ENCODE measurements at regions not wholly inside any gene's neighbourhood (a gene's known extent, or its start where the extent isn't known, plus 50 kb on each side); places are given as distances from the start of the nearest gene placed in this dataset.
"Not testable (repeated sequence)": the region's sequence is repeated elsewhere in the genome, so short reads cannot be mapped to it uniquely, and the experiment has no call there.

DNA sequence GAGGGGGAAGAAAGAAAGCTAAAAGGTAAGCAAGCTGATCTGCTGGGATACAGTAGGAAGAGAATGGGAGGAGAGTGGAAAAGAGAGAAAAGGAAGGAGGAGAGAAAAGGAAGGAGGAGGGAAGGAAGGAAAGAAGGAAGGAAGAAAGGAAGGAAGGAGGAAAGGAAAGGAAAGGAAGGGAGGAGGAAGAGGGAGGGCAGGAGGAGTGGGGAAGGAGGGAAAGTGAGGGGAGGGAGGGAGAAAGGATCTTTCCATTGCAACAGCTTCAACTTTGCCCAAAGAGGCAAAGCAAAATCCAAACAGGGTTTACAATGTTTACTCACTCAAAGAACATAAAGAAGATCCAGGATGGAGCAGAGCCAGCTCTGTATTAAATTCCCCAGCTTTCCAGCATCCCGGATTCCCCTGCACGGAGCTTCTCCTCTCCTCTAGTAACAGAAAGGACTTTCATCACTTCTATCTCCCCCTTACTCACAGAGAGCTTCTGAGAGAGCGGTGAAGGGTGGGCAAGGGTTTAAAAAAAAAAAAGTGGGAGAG lies 494.2 kb upstream of the PROK2 start:
- DNase-seq = no peak
- intact Hi-C loops (cut with DNase I) = no loop called here

DNA sequence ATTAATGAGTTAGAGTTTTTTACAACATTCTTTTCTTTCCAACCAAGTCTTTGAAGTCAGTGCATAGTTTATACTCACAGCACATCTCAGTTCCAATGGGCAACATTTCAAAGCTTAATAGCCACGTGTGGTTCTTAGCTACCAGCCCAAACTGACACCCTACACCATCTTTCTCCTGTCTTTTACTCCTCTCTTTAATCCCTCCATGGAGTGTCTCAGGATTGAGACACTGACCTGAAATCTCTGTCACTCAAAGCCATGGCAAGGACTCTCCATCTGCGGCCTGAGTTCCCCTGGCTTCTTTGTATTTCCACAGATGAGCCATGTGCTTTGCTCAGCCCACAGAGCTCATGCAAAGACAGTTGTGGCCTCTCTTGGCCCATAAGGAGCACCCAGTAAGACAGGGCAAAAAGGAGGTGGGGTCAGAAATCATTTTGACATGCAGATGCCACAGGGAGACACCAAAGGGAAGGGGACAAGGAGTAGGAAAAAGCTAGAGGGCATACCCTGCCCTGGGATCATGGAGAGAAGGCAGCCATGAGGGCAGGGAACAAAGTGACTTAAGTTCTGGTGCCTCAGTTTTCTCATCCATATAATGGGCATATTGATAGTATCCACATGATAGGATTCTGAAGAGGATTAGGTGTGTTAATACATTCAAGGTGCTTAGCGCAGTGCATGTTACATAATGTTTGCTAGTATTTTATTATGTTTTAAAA lies 493.6 kb upstream of the PROK2 start:
- intact Hi-C loops (cut with DNase I) = no loop called here
- DNase-seq = no peak

DNA sequence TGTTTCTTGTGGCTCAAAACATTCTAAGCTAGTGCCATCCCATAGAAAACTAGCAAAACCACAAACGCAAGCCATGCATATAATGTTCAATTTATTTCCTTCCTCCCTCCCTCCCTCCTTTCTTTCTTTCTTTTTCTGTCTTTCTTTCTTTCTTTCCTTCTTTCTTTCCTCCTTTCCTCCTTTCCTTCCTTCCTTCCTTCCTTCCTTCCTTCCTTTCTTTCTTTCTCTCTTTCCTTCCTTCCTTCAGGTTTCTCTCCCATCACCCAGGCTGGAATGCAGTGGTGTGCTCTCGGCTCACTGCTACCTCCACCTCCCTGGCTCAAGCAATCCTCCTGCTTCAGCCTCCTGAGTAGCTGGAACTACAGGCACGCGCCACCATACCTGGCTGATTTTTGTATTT lies 492.8 kb upstream of the PROK2 start:
- DNase-seq = no peak

DNA sequence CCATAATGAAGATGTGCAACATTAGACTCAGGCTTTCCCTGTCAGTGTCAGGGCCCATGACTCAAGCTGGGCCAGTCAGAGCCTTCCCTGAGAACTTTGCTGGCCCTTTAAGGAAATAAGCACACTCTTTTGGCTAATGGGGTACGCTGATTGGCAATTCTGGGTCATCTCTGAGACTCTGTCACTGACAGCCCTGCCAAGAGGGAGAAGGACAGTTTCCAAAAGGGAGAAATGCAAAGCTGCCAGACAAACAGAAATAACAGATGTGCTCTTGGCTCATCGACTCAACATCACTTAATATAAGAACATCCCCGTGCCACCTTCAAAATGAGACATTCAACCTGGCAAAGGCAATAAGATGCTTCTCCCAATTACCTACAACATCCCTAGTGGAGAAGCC lies 491.9 kb upstream of the PROK2 start:
- DNase-seq = peak in 1 of 42 donors; percentile 42
- intact Hi-C loops (cut with DNase I) = no loop called here

More for the DNA sequence above, 492.8 kb upstream of the PROK2 start:
- intact Hi-C loops (cut with DNase I) = no loop called here

DNA sequence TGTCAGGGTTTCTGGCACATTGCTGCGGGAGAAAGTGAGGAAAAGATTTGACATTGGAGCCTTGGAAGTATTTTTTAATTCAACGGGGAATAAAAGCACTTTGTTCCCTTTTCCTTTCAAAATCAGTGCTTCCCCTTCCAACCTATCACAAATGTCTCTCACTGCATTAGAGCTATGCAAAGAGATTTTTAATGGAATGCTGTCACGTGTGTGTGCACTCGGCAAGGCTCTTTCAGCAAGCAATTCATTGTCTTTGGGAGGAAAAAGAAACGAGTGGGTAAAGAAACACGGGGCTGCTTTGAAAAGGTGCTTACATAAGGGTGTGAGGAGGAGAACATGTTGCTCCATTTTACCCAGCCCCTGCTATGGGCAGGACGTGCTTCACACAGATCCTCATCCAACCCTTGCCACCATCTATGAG lies 490.4 kb upstream of the PROK2 start:
- peak in 31 of 42 donors; percentile 27 to 75 (median 59) for DNase-seq
- intact Hi-C loops (cut with DNase I) = no loop called here

DNA sequence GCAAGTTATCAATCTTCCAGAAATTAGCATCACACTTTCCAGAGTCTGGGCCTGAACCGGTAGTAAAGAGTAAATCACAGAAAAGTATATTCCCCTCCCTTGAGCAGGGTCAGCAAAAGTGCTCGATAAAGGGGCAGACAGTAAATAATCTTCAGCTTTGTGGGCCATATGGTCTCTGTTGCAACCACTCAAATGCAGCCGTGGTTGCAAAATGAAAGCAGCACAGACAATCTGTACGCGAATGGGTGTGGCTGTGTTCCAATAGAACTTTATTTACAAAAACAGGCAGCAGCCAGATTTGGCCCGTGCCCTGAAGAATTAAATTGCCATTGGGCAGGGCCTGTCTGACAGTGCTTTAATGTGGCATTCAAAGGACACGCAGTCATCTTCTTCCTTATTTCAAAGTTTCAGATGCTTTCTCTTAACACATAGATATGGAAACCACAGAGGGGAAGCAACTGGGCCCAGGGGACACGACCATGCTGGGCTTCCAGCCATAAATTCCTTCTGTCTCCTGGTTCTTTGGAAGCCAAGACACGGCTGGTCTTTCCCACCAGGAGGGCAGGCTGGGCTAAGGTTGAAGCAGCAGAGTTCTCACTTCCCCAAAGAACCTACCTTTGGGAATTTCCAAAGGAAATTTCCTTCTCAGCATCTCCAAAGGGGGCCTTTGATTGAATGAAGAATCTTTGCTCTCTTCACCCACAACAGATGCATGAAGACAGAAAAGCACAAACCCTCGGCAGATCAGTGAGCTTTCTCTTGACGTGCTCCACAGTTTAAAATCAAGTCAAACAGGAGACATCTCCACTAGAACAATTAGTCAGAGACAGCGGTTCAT lies 489.8 kb upstream of the PROK2 start:
- DNase-seq = peak in 21 of 42 donors; percentile 28 to 80 (median 54)
- intact Hi-C loops (cut with DNase I) = no loop called here

DNA sequence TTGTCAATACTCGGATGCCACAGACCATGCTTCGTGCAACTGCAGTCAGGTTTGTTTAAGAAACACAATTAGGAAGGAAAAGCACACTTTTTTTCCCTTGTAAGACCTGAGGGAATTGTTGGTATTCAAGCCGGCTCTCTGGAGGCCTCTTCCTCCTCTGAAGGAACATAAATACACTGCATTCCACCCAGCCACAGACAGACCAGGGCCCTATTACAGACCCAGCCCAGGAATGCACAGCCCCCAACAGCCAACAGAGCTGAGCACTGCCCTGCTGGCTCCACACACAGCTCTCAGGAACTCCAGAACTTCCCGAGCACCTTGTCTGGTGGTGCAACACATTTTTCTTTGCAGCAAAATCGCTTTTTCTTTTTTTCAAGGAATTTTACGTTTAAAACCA lies 488.7 kb upstream of the PROK2 start:
- intact Hi-C loops (cut with DNase I) = no loop called here
- DNase-seq = peak in 1 of 42 donors; percentile 48

DNA sequence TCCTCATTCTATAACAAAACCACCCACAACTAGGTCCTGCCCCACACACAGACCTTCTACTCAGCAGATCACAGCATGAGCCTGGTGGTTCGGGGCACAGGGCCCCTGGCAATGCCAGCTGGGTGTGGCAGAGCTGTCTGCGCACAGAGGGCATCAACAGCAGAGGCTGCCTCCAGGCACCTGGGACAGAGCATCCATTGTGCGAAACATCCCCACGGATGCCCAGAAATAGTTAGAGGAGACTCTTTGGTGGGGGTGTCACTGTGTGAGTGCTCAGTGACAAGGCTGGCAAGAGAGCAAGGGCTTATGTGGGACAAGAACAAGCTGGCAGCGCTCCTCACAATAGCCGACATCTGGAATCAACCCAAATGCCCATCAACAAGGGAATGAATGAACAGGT lies 487.4 kb upstream of the PROK2 start:
- peak; percentile 20 to 86 (median 69) for DNase-seq
- intact Hi-C loops (cut with DNase I) = no loop called here

DNA sequence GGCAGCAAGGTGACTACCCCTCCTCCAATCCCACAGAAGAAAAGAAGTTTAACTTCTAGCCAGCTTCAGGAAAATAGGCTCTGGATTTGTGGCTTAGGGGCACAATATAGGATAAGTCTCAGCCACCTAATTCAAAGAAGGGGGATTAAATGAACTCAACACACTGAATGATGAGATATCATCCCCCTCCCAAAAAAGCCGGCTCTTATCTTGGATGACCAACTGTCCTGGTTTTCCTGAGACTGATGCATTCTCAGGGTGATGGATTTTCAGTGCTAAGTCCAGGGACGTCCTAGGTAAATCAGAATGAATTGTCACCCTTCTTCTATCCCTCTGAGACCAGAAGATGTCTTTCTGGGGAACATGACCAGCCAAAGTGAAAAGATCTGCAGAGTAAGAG lies 487.0 kb upstream of the PROK2 start:
- intact Hi-C loops (cut with DNase I) = no loop called here
- no peak for DNase-seq

DNA sequence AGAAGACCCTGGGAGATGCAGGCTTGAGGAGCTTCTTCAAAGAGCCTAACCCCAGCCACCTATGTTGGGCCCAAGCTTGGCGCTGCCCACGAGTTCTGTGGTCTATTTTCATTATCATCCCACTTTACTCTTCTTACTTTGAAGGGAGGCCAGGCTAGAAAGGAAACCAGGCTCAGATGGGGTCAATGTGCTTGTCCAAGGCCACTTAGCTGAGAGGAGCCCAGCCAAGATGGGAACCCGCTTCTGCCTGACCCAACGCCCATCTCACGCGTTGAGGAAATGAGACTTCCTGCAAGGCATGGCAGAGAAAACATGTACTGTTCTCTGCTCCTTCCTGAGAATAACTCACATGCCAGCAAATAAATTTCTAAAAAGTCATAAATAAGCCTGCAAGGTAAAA lies 486.3 kb upstream of the PROK2 start:
- intact Hi-C loops (cut with DNase I) = no loop called here

DNA sequence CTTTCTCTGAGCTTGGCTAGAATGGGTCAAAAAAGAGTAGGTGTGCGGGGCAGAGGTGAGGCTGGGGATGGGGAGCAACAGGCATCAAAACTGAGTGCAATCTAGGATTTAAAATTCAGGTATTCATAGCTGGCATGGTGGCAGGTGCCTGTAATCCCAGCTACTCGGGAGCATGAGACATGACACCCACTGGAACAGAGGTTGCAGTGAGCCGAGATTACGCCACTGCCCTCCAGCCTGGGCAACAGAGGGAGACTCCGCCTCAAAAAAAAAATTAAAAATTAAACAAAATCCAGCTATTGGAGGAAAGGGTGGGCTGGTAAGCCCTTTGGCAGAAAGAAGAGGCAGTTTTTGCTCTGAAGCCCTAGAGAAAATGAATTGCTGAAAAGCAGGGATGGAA lies 485.8 kb upstream of the PROK2 start:
- peak in 1 of 42 donors; percentile 41 for DNase-seq

More for the DNA sequence above, 486.3 kb upstream of the PROK2 start:
- DNase-seq = peak in 1 of 42 donors; percentile 42

DNA sequence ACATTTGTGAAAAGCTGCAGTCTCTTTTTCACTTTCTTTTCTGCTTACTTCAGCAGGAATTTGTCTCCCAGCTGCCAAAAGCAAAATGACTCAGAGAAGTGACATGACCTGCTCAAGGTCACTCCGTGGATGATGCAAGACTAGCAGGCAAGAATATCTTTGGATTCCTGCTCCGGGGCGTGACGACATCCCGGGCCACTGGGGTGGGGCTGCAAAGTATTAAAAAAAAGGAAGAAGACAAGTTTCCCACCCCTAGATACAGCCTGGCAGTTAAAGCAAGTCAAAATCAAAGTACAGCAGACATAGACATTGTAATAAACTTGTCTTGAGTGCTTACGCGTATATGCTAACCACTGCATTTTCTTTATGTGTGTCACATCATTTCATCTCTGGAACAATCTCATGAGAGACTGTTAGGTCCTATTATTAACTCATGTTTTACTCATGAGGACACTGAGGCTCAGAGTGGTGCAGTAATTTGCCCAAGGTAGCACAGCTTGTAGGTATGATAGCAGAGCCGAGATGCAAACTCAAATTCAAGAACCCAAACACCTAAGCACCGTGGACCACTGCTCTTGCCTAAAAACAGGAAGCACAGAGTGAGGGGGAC lies 485.2 kb upstream of the PROK2 start:
- DNase-seq = peak in 5 of 42 donors; percentile 29 to 68 (median 54)
- intact Hi-C loops (cut with DNase I) = no loop called here

More for the DNA sequence above, 485.8 kb upstream of the PROK2 start:
- intact Hi-C loops (cut with DNase I) = no loop called here

DNA sequence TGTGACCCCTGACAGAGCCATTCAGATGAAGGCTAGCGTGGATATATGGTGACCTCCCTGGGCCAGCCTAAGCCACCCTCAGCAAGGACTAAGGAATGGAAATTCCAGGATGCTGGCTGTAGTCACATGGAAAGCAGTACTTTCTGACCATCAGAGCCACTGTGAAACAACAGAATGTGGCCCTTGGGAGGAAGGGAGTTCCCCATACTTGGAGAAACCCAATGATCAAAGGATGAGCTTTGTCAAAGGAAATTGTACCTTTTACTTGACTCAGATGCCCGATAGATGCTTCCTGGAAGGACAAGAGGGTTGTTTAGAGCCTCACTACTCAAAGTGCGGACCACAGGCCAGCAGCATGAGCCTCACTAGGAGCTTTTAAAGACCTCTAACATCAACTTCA lies 484.5 kb upstream of the PROK2 start:
- DNase-seq = no peak
- intact Hi-C loops (cut with DNase I) = loop anchor here (10.0 kb wide), 1 partner anchor 315 kb away; no protein-coding TSS in a partner anchor

DNA sequence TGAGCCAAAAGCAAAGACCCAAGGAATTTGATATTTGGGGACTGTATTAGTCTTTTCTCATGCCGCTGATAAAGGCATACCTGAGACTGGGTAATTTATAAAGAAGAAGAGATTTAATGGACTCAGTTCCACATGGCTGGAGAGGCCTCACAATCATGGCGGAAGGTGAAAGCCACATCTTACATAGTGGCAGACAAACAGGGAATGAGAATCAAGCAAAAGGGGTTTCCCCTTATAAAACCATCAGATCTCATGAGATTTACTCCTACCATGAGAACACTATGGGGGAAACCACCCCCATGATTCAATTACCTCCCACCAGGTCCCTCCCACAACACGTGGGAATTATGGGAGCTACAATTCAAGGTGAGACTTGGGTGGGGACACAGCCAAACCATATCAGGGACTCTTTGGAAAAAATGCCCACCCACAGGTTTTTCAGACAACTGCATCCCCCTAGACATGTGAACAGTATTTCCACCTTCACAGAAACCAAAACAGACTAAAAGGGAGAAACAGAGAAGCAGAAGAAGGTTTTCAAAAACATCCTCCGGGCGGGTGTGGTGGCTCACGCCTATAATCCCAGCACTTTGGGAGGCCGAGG lies 482.1 kb upstream of the PROK2 start:
- intact Hi-C loops (cut with DNase I) = loop anchor here (10.0 kb wide), 1 partner anchor 312 kb away; no protein-coding TSS in a partner anchor
- not testable (repeated sequence) for DNase-seq

DNA sequence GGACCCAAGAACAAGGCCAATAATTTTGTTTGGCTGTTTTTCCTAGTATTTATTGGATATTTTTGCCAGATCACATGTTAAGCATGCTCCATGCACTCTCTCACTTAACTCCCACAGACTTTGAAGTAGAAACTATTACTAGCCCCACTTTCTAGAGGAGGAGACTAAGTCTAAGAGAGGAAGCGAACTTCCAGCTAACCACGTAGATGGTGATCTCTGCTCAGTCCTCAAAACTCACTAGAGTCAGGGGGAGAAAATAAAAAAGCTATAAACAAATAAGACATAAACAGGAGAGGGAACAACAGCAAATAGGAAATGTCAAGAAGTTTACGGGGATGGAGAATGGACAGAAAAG lies 481.0 kb upstream of the PROK2 start:
- no peak for DNase-seq
- intact Hi-C loops (cut with DNase I) = loop anchor here (10.0 kb wide), 1 partner anchor 311 kb away; no protein-coding TSS in a partner anchor

DNA sequence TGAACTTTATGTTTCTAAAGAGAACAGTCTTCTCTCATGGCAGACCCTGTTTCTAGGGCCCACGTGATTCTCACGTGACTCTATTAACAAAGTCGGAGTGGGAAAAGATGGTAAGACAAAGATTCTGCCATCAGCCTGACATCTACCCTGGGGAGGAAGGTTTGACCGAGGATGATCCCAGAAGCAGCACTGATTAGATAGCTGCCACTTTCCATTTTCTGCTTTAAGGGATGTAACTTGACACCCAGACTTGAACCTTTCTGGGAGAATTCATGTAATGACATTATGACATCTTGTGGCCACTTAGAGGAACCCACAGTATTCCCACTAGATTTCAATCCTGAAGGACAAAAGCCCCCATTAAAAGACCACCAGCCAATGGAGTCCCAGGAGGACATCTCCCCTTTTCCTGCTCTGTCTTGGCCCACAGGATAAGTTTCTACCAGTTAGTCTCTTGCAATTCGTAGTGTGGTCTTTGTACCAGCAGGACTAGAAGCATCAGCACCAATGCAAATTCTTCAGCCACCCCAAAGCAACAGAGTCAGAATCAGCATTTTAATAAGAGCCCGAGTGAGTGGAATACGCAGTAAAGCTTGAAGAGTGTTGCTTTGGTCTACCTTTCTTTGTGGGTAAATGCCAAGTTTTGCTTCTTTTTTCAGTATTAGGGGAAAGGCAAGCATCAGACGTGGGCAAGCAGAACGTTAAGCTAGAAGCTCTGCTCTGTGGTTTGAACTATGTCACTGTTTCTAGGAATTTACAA lies 480.5 kb upstream of the PROK2 start:
- intact Hi-C loops (cut with DNase I) = loop anchor here (10.0 kb wide), 1 partner anchor 311 kb away; no protein-coding TSS in a partner anchor
- no peak for DNase-seq

DNA sequence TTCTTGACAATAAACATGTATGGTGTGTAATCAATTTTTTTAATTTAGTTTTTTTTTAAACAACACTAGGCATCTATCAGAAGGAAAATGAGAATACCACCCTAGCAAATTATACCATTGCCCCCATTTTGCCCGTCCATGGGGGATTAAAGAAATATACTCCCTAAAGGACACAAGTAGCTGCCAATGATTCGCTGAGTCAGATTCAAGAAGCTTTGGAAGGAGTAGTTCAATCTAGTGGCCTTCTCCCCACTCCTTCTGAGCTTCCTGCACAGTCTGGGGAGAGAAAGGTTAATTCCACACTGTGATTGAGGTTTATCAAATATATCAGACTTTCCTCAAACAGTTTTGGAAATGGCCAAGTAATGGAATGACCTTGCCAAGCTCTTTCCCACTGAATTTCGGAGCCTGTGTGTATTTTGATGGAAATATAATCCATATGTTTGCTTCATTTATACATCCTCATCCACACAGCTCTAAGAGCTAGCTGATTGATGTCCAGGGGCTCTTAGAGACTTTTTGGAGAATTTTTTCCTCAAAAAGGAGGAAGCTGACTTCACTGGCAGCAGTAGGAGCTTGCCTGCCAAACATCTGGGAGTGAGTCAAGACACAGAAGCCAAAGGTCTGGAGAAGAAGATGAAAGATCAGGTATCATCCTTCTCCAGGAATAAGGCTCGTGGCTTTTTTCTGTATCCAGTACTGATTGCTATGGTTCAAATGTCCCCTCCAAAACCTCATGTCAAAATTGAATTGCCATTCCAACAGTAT lies 478.5 kb upstream of the PROK2 start:
- no peak for DNase-seq
- intact Hi-C loops (cut with DNase I) = loop anchor here (10.0 kb wide), 1 partner anchor 309 kb away; no protein-coding TSS in a partner anchor

Data from head of caudate nucleus (tissue), 42 donors.